Suprapubic skin (tissue), 4 donors: ENCODE measurements at regions not wholly inside any gene's neighbourhood (a gene's known extent, or its start where the extent isn't known, plus 50 kb on each side); places are given as distances from the start of the nearest gene placed in this dataset.

ENCODE experiments used
- DNase-seq, 2 donors: peaks; one replicate each; pipeline ENCODE4 v3.0.0-alpha.2; 2019; ENCODE audit warnings: low spot score in 2 of 2
- H3K27ac ChIP-seq: fragments of 200-600 bp; sonication (generic); one replicate; pipeline ENCODE4 v1.5.1; 2019
- H3K27me3 ChIP-seq: fragments of 200-600 bp; sonication (generic); one replicate; pipeline ENCODE4 v1.5.1; 2019
- H3K36me3 ChIP-seq: fragments of 200-600 bp; sonication (generic); one replicate; pipeline ENCODE4 v1.5.1; 2019
- H3K4me1 ChIP-seq: fragments of 200-600 bp; sonication (generic); one replicate; pipeline ENCODE4 v1.5.1; 2019
- H3K4me3 ChIP-seq: fragments of 200-600 bp; sonication (generic); one replicate; pipeline ENCODE4 v1.5.1; 2019; ENCODE audit warnings: mild to moderate bottlenecking
- H3K9me3 ChIP-seq: fragments of 200-600 bp; sonication (generic); one replicate; pipeline ENCODE4 v1.5.1; 2019
- CTCF ChIP-seq, 2 donors: fragments of 200-600 bp in 1 of 2; fragments of 450-650 bp in 1 of 2; sonication (generic) in 1 of 2; IDR thresholded peaks; one replicate each; pipeline ENCODE4 v1.5.1; 2016 to 2019; ENCODE audit warnings: antibody characterized with exemption in 2 of 2, mild to moderate bottlenecking in 1 of 2, moderate library complexity in 1 of 2
- EP300 ChIP-seq: sonication (generic); formaldehyde crosslinking; IDR thresholded peaks from one replicate; pipeline ENCODE4 v1.6.1; 2017; ENCODE audit warnings: antibody characterized with exemption
- POLR2A ChIP-seq, 2 donors: fragments of 450-650 bp; IDR thresholded peaks; one replicate each; pipeline ENCODE4 v1.6.1; 2017; ENCODE audit warnings: antibody characterized with exemption in 2 of 2, mild to moderate bottlenecking in 2 of 2, moderate library complexity in 2 of 2
- POLR2AphosphoS5 ChIP-seq, 3 donors: sonication (generic); formaldehyde crosslinking; IDR thresholded peaks; one replicate each; pipeline ENCODE4 v1.6.1; 2017; ENCODE audit warnings: antibody characterized with exemption in 3 of 3
- WGBS: methylation state at CpG from one replicate; pipeline ENCODE4 v1.1.5; 2018; 5-methylcytosine and 5-hydroxymethylcytosine counted together

DNA sequence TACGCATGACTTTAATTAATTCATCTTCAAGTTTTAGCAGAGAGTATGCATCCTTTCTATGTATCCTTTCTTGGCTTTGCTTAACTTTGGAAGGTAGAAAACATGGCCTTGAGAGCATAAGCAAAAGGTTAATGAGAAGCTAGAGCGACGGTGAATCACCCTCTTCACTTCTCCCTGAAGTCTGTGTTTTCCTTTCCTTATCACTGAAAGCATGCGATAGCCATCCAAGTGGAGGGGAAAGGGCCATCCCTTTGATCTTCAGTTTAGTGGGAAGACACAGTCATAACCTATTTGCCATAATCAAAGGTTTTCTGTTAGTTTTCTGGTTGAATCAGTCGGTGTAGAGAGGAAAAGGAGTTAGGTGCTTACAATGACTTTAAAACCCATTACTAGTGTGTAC lies 354.0 kb upstream of the ROBO2 start:
- no peak for TF ChIP-seq EP300
- TF ChIP-seq POLR2A (IDR thresholded peaks at IDR 0.05), result no peak
- TF ChIP-seq POLR2AphosphoS5 (IDR thresholded peaks at IDR 0.05), result no peak
- no peak for TF ChIP-seq CTCF (IDR thresholded peaks at IDR 0.05)
- 76% methylated on average over 5 of the region's 5 CpGs for WGBS
- DNase-seq, result no peak
- Histone ChIP-seq H3K4me3 (no peak overlapping the region), H3K9me3 (no peaks in the 10 kb centered on the region), H3K27me3 (no peaks in the 10 kb centered on the region), H3K36me3 (no peaks in the 10 kb centered on the region), H3K27ac (no peak overlapping the region), H3K4me1 (no peaks in the 10 kb centered on the region)

- no peak for DNase-seq
- H3K27me3 ChIP-seq, result no peaks in the 10 kb centered on the region
- H3K4me3 ChIP-seq, result no peak overlapping the region
- TF ChIP-seq POLR2A (IDR thresholded peaks at IDR 0.05) (no peak), POLR2AphosphoS5 (IDR thresholded peaks at IDR 0.05) (no peak), CTCF (IDR thresholded peaks at IDR 0.05) (no peak), EP300 (no peak)
- H3K27ac ChIP-seq, result no peak overlapping the region
- H3K4me1 ChIP-seq, result no peaks in the 10 kb centered on the region
- H3K36me3 ChIP-seq, result no peaks in the 10 kb centered on the region
- WGBS, result 98% methylated on average over 3 of the region's 3 CpGs
- no peaks in the 10 kb centered on the region for H3K9me3 ChIP-seq
Measured at GRCh38 chr3:76687019-76687418, 352.9 kb upstream of the ROBO2 start.

GRCh38 chr3:76694063-76694462 lies 345.8 kb upstream of the ROBO2 start:
- Histone ChIP-seq H3K9me3 (no peaks in the 10 kb centered on the region), H3K27me3 (no peaks in the 10 kb centered on the region), H3K36me3 (no peaks in the 10 kb centered on the region), H3K4me3 (no peak overlapping the region), H3K27ac (no peak overlapping the region), H3K4me1 (no peaks in the 10 kb centered on the region)
- TF ChIP-seq POLR2AphosphoS5 (IDR thresholded peaks at IDR 0.05) (no peak), CTCF (IDR thresholded peaks at IDR 0.05) (no peak), POLR2A (IDR thresholded peaks at IDR 0.05) (no peak), EP300 (no peak)
- WGBS, result 14% methylated on average over 5 of the region's 5 CpGs
- no peak for DNase-seq

- H3K4me3 ChIP-seq, result no peak overlapping the region
- H3K27me3 ChIP-seq, result no peaks in the 10 kb centered on the region
- no peak for DNase-seq
- WGBS, result 65% methylated on average over 7 of the region's 7 CpGs
- no peaks in the 10 kb centered on the region for H3K36me3 ChIP-seq
- H3K4me1 ChIP-seq, result no peaks in the 10 kb centered on the region
- TF ChIP-seq POLR2A (IDR thresholded peaks at IDR 0.05) (no peak), POLR2AphosphoS5 (IDR thresholded peaks at IDR 0.05) (no peak), EP300 (no peak), CTCF (IDR thresholded peaks at IDR 0.05) (no peak)
- H3K27ac ChIP-seq, result no peak overlapping the region
- H3K9me3 ChIP-seq, result no peaks in the 10 kb centered on the region
Measured at GRCh38 chr3:76698136-76698706, 341.7 kb upstream of the ROBO2 start.

DNA sequence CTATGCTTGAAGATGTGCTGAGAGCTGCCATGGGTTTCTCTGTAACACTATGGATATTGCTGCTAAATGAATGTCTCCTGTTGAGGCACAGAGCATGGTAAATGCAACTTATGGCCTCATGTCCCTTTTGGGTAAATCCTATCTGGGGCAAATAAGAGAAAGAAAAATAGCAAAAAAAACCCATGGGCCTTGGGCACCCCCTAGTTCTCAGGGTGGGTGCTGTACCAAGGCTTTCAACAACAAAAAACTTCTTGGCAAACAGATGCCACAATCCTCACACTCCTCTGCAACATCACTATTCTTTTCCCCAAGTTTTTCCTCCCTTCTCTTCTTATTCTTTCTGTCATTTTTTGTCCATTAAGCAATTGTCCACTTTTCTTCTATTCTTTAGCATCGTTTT lies 340.1 kb upstream of the ROBO2 start:
- Histone ChIP-seq H3K4me3 (no peak overlapping the region), H3K36me3 (no peaks in the 10 kb centered on the region), H3K27ac (no peak overlapping the region), H3K9me3 (no peaks in the 10 kb centered on the region), H3K27me3 (no peaks in the 10 kb centered on the region), H3K4me1 (no peaks in the 10 kb centered on the region)
- 70% methylated on average over 1 of the region's 1 CpG for WGBS
- TF ChIP-seq CTCF (IDR thresholded peaks at IDR 0.05) (no peak), EP300 (no peak), POLR2AphosphoS5 (IDR thresholded peaks at IDR 0.05) (no peak), POLR2A (IDR thresholded peaks at IDR 0.05) (no peak)
- DNase-seq, result no peak
